Colonic mucosa (tissue), 4 donors: ENCODE measurements at regions not wholly inside any gene's neighbourhood (a gene's known extent, or its start where the extent isn't known, plus 50 kb on each side); places are given as distances from the start of the nearest gene placed in this dataset.

ENCODE experiments used
- DNase-seq: peaks from one replicate; pipeline ENCODE4 v3.0.0-alpha.2; 2020
- H3K27ac ChIP-seq: fragments of 200-600 bp; one replicate; pipeline ENCODE4 v1.8.0; 2021
- H3K27me3 ChIP-seq: fragments of 200-600 bp; one replicate; pipeline ENCODE4 v1.8.0; 2021
- H3K36me3 ChIP-seq: fragments of 200-600 bp; one replicate; pipeline ENCODE4 v1.8.0; 2021
- H3K4me1 ChIP-seq: fragments of 200-600 bp; one replicate; pipeline ENCODE4 v1.8.0; 2021; ENCODE audit warnings: mild to moderate bottlenecking
- H3K4me3 ChIP-seq: fragments of 200-600 bp; one replicate; pipeline ENCODE4 v1.8.0; 2021
- H3K9ac ChIP-seq, 2 donors: one replicate each; pipeline ENCODE4 v1.7.0; 2013; ENCODE audit warnings: control low read depth in 2 of 2, low read depth in 2 of 2, low read length in 2 of 2
- H3K9me3 ChIP-seq: fragments of 200-600 bp; one replicate; pipeline ENCODE4 v1.8.0; 2021
- intact Hi-C: fragments of 100-400 bp; cut with DNase I; formaldehyde crosslinking; loops from one replicate; pipeline ENCODE4 v1.14.1; 2022
- TF ChIP-seq, protein P1 (sequence below): fragments of 200-600 bp; IDR thresholded peaks from one replicate; pipeline ENCODE4 v1.8.0; 2022; ENCODE audit warnings: antibody characterized with exemption, mild to moderate bottlenecking
- donor health status: healthy.
- donor health status: DM: no; HTN: no; CAD: no.
- donor health status: DM: no; HTN: no; CAD: no.

DNA sequence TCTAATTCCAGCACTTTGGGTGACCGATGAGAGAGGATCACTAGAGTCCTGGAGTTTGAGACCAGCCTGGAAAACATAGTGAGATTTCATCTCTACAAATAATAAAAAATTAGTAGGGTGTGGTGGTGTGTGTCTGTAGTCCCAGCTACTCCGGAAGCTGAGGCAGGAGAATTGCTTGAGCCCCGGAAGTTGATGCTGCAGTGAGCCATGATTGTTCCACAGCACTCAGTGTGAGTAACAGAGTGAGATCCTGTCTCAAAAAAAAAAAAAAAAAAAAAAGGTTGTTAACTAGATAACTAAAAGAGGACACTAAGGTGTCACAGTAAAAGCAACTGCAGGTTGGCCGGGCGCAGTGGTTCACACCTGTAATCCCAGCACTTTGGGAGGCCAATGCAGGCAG is 121.3 kb upstream of the MAX start:
- no peaks in the 10 kb centered on the region for H3K27me3 ChIP-seq
- no peak overlapping the region for H3K9ac ChIP-seq
- TF ChIP-seq, protein P1, sequence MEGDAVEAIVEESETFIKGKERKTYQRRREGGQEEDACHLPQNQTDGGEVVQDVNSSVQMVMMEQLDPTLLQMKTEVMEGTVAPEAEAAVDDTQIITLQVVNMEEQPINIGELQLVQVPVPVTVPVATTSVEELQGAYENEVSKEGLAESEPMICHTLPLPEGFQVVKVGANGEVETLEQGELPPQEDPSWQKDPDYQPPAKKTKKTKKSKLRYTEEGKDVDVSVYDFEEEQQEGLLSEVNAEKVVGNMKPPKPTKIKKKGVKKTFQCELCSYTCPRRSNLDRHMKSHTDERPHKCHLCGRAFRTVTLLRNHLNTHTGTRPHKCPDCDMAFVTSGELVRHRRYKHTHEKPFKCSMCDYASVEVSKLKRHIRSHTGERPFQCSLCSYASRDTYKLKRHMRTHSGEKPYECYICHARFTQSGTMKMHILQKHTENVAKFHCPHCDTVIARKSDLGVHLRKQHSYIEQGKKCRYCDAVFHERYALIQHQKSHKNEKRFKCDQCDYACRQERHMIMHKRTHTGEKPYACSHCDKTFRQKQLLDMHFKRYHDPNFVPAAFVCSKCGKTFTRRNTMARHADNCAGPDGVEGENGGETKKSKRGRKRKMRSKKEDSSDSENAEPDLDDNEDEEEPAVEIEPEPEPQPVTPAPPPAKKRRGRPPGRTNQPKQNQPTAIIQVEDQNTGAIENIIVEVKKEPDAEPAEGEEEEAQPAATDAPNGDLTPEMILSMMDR = no peak
- H3K4me1 ChIP-seq = no peaks in the 10 kb centered on the region
- H3K27ac ChIP-seq = no peak overlapping the region
- intact Hi-C loops = loop anchor here (5.0 kb wide), 2 partner anchors 189 to 599 kb away; partner anchors contain the start of gene FUT8
- no peak for DNase-seq
- no peaks in the 10 kb centered on the region for H3K9me3 ChIP-seq
- H3K36me3 ChIP-seq = no peaks in the 10 kb centered on the region
- H3K4me3 ChIP-seq = no peak overlapping the region

DNA sequence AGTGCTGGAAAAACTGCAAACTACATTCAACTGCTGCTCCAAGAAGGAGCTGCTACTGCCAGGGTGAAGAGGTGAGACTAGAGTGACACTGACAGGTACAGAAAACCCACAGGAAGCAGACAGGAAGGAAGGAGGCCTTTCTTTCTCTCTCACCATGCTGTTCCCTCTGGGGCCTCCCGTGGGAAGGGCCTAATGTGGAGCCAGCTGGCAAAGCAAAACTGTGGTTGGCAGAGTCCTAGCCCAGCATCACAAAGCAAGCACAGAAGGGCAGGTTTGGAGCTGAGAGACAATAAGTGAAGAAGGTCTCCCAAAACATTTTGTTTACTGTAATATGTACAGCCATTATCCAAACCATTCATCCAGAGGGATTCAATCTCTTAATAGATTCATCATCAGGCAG is 122.5 kb upstream of the MAX start:
- H3K9me3 ChIP-seq = no peaks in the 10 kb centered on the region
- no peak overlapping the region for H3K4me3 ChIP-seq
- no peak overlapping the region for H3K27ac ChIP-seq
- no peaks in the 10 kb centered on the region for H3K4me1 ChIP-seq
- no peak overlapping the region for H3K9ac ChIP-seq
- no peak for DNase-seq
- TF ChIP-seq, protein P1 = no peak
- intact Hi-C loops = loop anchor here (5.0 kb wide), 2 partner anchors 188 to 598 kb away; partner anchors contain the start of gene FUT8
- H3K36me3 ChIP-seq = no peaks in the 10 kb centered on the region
- no peaks in the 10 kb centered on the region for H3K27me3 ChIP-seq

DNA sequence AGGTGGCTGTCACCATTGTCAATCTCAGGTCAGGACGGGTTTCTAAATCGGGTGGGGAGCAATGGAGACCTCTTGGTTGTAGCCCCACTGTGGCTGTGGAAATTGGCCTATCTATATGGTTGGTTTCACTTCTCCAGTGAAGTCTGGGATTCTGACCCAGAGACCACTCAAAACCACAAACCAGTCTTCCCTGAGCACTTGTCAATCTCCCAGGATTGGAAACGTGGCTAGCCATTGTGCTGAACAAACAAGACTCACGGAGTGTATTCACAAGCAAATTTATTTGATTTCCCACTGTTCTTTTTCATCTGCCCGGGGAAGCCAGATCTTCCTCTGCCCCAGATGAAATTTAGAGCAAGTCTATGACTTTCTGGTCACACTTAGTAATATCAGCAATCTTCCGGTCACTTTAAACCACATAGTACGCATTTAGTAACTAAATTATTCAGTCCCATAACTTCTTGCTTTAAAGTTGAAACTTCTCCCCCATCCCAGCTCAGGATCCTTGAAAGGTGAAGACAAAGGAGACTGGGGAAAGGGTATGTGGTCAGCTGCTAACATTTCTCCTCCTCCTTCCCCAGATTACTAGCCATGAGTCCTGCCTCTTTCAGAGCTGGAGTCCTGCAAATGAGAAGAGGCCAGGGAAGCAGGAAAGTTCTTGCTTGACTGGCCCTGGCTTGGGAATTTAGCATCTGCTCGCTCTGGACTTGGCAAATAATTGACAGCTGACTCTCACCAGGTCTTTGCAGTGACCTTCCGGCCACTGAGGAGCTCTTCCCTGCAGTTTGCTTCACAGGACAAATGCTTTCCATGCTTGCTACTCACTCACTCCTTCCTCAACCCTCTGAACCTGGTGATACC is 123.2 kb upstream of the MAX start:
- no peak for DNase-seq
- no peak overlapping the region for H3K4me3 ChIP-seq
- no peaks in the 10 kb centered on the region for H3K9me3 ChIP-seq
- no peak overlapping the region for H3K9ac ChIP-seq
- no peaks in the 10 kb centered on the region for H3K27me3 ChIP-seq
- no peaks in the 10 kb centered on the region for H3K4me1 ChIP-seq
- no peaks in the 10 kb centered on the region for H3K36me3 ChIP-seq
- peak overlapping the region; percentile 33 for H3K27ac ChIP-seq
- TF ChIP-seq, protein P1 = no peak
- intact Hi-C loops = no loop called here

DNA sequence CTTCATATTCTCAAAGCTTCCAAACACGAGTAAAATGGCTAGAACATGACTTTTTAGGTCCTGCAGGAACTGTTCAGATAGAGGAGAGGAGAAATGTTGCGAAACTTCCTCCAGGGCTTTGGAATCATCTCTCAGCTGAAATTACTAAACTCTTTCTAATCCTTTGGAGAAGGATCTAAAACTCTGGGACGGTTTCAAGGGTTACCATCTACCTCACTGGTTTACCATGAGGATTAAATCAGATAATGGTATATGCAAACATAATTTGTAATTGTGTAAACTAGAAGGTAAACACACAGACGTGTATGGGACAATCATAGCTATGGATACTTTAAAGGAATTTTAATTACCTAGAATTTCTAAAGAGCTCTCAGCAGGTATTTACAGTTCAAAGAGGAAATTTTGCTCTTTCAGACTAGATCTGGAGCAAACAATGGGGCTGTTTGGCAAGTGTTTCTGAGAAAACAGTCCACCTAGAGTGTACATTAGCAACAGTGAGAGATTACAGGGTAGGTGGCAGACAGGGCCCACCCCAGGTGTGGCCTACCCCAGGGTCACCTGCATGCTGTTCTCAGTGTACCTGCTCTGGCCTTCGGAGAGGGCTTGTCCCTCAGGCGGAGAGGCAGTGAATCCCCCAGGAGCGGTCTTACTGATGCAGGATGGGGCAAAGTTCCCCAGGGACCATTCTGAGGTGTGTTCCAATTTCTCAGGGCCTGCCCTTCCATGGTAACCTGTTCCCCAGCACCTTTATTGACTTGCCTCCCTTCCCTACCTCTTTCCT is 124.7 kb upstream of the MAX start:
- DNase-seq = peak; percentile 86
- peak overlapping the region; percentile 33 for H3K27ac ChIP-seq
- H3K27me3 ChIP-seq = no peaks in the 10 kb centered on the region
- no peaks in the 10 kb centered on the region for H3K9me3 ChIP-seq
- H3K36me3 ChIP-seq = no peaks in the 10 kb centered on the region
- no peaks in the 10 kb centered on the region for H3K4me1 ChIP-seq
- TF ChIP-seq, protein P1 = no peak
- H3K9ac ChIP-seq = peak overlapping the region in 1 of 2 donors; percentile 46
- intact Hi-C loops = no loop called here
- H3K4me3 ChIP-seq = no peak overlapping the region

DNA sequence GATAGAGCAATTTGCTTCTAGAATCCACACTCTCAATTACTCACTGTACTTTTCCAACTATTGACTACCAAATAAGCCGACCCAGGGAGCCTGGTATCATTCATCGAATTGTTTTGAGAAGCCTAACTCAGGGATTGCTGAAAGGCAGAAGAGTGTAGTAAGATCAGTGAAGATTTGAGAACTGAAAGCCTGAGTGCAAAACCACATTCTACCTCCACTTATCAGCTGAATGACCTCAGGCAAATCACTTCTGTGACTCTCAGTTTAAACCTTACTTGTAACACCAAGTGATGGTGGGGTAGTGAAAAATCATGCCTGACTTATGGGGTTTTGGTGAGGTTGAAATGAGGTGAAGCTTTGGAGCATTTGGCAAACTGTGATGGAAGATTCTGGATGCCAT is 126.1 kb upstream of the MAX start:
- peak overlapping the region; percentile 28 for H3K27ac ChIP-seq
- H3K4me3 ChIP-seq = no peak overlapping the region
- TF ChIP-seq, protein P1 = no peak
- no peaks in the 10 kb centered on the region for H3K4me1 ChIP-seq
- H3K9me3 ChIP-seq = no peaks in the 10 kb centered on the region
- H3K27me3 ChIP-seq = no peaks in the 10 kb centered on the region
- intact Hi-C loops = no loop called here
- no peaks in the 10 kb centered on the region for H3K36me3 ChIP-seq
- DNase-seq = no peak
- peak overlapping the region in 1 of 2 donors; percentile 21 for H3K9ac ChIP-seq
